ENCODE measurements at regions not wholly inside any gene's neighbourhood (a gene's known extent, or its start where the extent isn't known, plus 50 kb on each side); places are given as distances from the start of the nearest gene placed in this dataset.

- no peak for TF ChIP-seq CTCF (IDR thresholded peaks at IDR 0.05)
- no peak for TF ChIP-seq POLR2AphosphoS5 (IDR thresholded peaks at IDR 0.05)
- no peak for TF ChIP-seq POLR2A (IDR thresholded peaks at IDR 0.05)
These were observed 130.8 kb downstream of the RFLNA start for GRCh38 chr12:124425667-124426066.
